WTC11 (cell line): ENCODE measurements at regions not wholly inside any gene's neighbourhood (a gene's known extent, or its start where the extent isn't known, plus 50 kb on each side); places are given as distances from the start of the nearest gene placed in this dataset.

Source experiments
- CREB1 ChIP-seq: sonication (generic); formaldehyde crosslinking; IDR thresholded peaks from 2 replicates; pipeline ENCODE4 v1.8.0; 2023; ENCODE audit warnings: mild to moderate bottlenecking, missing genetic modification reagents
- ESRRA ChIP-seq: sonication (generic); formaldehyde crosslinking; IDR thresholded peaks from 2 replicates; pipeline ENCODE4 v1.8.1; 2022; ENCODE audit warnings: mild to moderate bottlenecking, missing genetic modification reagents, borderline replicate concordance
- NR1H2 ChIP-seq: sonication (generic); formaldehyde crosslinking; IDR thresholded peaks from 2 replicates; pipeline ENCODE4 v1.9.0; 2021; ENCODE audit warnings: mild to moderate bottlenecking, moderate library complexity, missing genetic modification reagents
- NR2C2 ChIP-seq: sonication (generic); formaldehyde crosslinking; IDR thresholded peaks from 2 replicates; pipeline ENCODE4 v1.8.0; 2022; ENCODE audit warnings: mild to moderate bottlenecking, missing genetic modification reagents
- TF ChIP-seq, protein P1 (sequence below): fragments of 200-600 bp; IDR thresholded peaks from 2 replicates; pipeline ENCODE4 v1.8.0; 2022; ENCODE audit warnings: antibody characterized with exemption
- TF ChIP-seq, protein P2 (sequence below): sonication (generic); formaldehyde crosslinking; IDR thresholded peaks from 2 replicates; pipeline ENCODE4 v1.8.1; 2022; ENCODE audit warnings: mild to moderate bottlenecking, missing genetic modification reagents, moderate library complexity, borderline replicate concordance

DNA sequence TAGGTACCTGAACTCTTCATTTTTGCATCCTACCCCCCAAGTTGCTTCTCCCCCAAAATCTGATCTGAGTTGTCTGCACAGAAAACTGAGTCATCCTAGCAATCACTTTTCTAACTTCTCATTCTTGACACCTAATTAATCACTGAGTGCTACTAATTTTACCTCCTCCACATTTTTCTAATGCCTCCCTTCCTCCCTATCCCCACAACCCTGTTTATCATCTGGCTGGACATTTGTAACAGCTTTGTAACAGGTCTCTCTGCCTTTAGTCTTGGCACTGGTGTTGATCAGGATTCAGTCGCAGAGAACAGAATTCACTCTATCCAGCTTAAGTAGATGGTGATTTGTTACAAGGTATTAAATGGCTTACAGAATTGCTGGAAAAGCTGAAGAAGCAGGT lies 303.9 kb upstream of the GATB start:
- TF ChIP-seq, protein P1, sequence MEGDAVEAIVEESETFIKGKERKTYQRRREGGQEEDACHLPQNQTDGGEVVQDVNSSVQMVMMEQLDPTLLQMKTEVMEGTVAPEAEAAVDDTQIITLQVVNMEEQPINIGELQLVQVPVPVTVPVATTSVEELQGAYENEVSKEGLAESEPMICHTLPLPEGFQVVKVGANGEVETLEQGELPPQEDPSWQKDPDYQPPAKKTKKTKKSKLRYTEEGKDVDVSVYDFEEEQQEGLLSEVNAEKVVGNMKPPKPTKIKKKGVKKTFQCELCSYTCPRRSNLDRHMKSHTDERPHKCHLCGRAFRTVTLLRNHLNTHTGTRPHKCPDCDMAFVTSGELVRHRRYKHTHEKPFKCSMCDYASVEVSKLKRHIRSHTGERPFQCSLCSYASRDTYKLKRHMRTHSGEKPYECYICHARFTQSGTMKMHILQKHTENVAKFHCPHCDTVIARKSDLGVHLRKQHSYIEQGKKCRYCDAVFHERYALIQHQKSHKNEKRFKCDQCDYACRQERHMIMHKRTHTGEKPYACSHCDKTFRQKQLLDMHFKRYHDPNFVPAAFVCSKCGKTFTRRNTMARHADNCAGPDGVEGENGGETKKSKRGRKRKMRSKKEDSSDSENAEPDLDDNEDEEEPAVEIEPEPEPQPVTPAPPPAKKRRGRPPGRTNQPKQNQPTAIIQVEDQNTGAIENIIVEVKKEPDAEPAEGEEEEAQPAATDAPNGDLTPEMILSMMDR = no peak
- TF ChIP-seq CREB1 (CRISPR knock-in tag) (no peak), NR2C2 (CRISPR knock-in tag) (no peak), NR1H2 (no peak), ESRRA (no peak)
- TF ChIP-seq, protein P2, sequence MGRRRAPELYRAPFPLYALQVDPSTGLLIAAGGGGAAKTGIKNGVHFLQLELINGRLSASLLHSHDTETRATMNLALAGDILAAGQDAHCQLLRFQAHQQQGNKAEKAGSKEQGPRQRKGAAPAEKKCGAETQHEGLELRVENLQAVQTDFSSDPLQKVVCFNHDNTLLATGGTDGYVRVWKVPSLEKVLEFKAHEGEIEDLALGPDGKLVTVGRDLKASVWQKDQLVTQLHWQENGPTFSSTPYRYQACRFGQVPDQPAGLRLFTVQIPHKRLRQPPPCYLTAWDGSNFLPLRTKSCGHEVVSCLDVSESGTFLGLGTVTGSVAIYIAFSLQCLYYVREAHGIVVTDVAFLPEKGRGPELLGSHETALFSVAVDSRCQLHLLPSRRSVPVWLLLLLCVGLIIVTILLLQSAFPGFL (CRISPR knock-in tag) = no peak
